Left hindlimb (tissue), 1 donor: ENCODE measurements at regions not wholly inside any gene's neighbourhood (a gene's known extent, or its start where the extent isn't known, plus 50 kb on each side); places are given as distances from the start of the nearest gene placed in this dataset.
"Not testable (repeated sequence)": the region's sequence is repeated elsewhere in the genome, so short reads cannot be mapped to it uniquely, and the experiment has no call there.

ENCODE experiments used
- DNase-seq: peaks from one replicate; pipeline ENCODE4 v3.0.0-alpha.2; 2018

- DNase-seq = no peak
These were observed 412.1 kb downstream of the LTN1 start for GRCh38 chr21:28580585-28580984.

- DNase-seq = no peak
These were observed 412.6 kb downstream of the LTN1 start for GRCh38 chr21:28579986-28580550.

- DNase-seq = no peak
These were observed 424.0 kb downstream of the LTN1 start for GRCh38 chr21:28568692-28569091.

GRCh38 chr21:28563933-28564332 is 428.7 kb downstream of the LTN1 start:
- DNase-seq = not testable (repeated sequence)

GRCh38 chr21:28561772-28562171 is 430.9 kb downstream of the LTN1 start:
- no peak for DNase-seq

- DNase-seq = peak; percentile 36
These were observed 437.8 kb downstream of the LTN1 start for GRCh38 chr21:28554660-28555475.

- DNase-seq = no peak
These were observed 442.4 kb downstream of the LTN1 start for GRCh38 chr21:28550057-28550825.

GRCh38 chr21:28548291-28548690 is 444.4 kb downstream of the LTN1 start:
- DNase-seq = no peak

- no peak for DNase-seq
These were observed 444.9 kb downstream of the LTN1 start for GRCh38 chr21:28547766-28548165.

GRCh38 chr21:28543975-28544374 is 448.7 kb downstream of the LTN1 start:
- no peak for DNase-seq

- no peak for DNase-seq
These were observed 451.1 kb downstream of the LTN1 start for GRCh38 chr21:28541371-28542112.

GRCh38 chr21:28540514-28540913 is 452.2 kb downstream of the LTN1 start:
- DNase-seq = no peak

GRCh38 chr21:28539623-28539988 is 453.1 kb downstream of the LTN1 start:
- DNase-seq = no peak

- DNase-seq = no peak
These were observed 453.6 kb downstream of the LTN1 start for GRCh38 chr21:28538987-28539622.

- DNase-seq = no peak
These were observed 455.2 kb downstream of the LTN1 start for GRCh38 chr21:28537371-28538079.

- DNase-seq = no peak
These were observed 460.2 kb downstream of the LTN1 start for GRCh38 chr21:28532446-28532845.

- DNase-seq = no peak
These were observed 469.3 kb downstream of the LTN1 start for GRCh38 chr21:28523367-28523766.

- peak; percentile 56 for DNase-seq
These were observed 470.5 kb downstream of the LTN1 start for GRCh38 chr21:28522014-28522799.

GRCh38 chr21:28518630-28519029 is 474.0 kb downstream of the LTN1 start:
- DNase-seq = no peak

GRCh38 chr21:28516991-28517592 is 475.6 kb downstream of the LTN1 start:
- DNase-seq = peak; percentile 38

GRCh38 chr21:28516021-28516420 is 476.7 kb downstream of the LTN1 start:
- no peak for DNase-seq
